SIG-M5 treated with dmso at 0.1 percent for 504 hours (cell line): ENCODE measurements at regions not wholly inside any gene's neighbourhood (a gene's known extent, or its start where the extent isn't known, plus 50 kb on each side); places are given as distances from the start of the nearest gene placed in this dataset.
"Not testable (repeated sequence)": the region's sequence is repeated elsewhere in the genome, so short reads cannot be mapped to it uniquely, and the experiment has no call there.

Source experiments
- DNase-seq: peaks from one replicate; lab custom pipeline; 2025; ENCODE audit not compliant: unreplicated experiment; lab: John Stamatoyannopoulos, UW

GRCh38 chr5:135279328-135279727 lies 119.7 kb downstream of the MACROH2A1 start:
- no peak for DNase-seq

DNA sequence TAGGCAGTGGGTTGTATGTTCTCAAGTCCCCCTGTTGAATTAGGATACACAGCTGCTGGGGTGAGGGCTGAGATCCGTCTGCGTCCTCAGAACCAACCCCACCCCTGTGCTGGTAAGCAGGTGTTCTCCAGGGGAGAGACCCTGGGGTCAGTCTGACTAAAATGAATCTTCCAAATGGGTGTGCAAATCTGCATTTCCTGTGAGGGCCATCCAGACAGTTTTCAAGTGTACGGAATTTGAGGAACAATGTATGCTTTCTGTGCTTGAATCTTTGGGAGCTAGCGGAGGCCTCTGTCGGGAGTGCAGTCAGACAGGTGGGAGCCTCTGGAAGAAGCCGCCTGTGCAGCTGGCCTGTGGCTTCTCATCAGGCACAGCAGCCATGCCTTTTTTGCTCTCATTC lies 122.9 kb downstream of the MACROH2A1 start:
- no peak for DNase-seq

- DNase-seq: no peak
Observed at GRCh38 chr5:135273212-135273611, 125.8 kb downstream of the MACROH2A1 start.

GRCh38 chr5:135272311-135272805 lies 126.7 kb downstream of the MACROH2A1 start:
- no peak for DNase-seq

GRCh38 chr5:135271533-135272310 lies 127.3 kb downstream of the MACROH2A1 start:
- DNase-seq: no peak

DNA sequence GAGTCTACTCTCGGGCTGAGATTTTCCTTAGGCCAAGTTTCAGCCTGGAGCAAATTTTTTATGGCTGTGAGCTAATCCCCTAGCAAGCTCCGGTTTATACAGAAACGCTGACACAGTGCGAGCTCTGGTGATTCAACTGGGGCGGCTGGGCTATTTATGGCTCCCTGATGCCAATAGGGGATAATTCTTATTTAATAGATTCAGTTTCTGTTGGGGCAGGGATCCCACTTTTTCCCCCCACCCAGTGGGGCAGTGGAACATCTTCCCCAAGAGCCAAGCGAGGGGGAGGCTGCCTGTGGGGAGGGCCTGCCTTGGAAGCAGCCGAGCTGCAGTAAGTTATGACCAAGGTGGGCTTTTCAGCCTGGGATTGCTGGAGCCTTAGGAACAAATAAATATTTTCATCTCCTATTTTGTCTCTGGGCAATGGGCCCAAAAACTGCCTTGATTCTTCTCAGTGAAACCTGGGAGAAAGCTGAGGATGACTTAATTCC lies 129.1 kb downstream of the MACROH2A1 start:
- DNase-seq: no peak

DNA sequence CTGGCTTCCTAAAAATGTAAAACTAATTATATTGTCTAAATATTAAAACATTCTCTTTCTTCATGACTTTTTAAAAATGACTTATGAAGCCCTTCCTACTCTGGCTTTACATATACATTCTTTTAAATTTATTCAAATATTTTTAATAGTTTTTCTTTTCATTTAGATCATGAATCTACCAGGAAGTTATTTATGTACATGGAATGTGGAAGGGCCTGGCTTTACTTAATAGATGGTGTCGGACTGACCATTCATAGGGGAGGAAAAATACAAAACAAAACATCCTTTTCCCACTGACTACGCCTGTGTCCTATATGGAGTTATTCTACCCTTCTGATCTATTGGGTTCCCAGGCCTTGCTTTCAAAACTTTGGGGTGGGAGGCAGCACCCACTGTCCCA lies 129.8 kb downstream of the MACROH2A1 start:
- DNase-seq: no peak

DNA sequence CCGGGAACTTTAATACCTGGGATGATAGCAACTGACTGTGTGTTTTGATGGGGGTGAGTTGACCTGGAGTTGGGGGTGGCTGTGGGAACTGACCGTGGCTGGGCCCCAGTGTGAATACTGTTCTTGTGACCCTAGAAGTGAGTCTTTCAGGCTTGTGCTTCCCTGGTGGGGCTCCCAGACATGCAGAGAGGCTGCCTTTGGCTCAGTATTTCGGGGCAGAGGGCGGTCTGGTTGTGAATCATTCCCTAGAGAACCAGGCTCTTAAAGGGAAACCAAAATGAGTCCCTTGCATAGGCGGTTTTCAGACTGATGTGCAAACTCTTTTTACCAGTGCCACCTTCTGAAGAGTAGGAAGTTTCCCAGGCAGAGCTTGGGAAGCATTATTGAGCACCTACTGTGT lies 132.1 kb downstream of the MACROH2A1 start:
- DNase-seq: no peak

DNA sequence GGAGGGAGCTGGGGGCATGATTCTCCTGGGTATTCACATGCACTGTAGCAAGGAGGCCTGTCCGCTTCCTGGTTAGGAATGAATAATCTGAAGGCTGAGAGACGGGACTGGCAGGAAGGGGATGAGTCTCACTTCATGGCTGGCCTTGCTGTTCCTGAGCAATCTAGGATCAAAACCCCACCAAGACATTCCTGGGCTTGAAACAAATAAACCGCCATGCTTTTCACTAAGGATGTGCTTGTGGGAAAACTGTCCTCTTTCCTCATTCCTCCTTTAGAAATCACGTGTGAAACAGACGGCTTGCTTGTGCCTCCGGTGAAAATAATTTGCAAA lies 132.8 kb downstream of the MACROH2A1 start:
- no peak for DNase-seq

DNA sequence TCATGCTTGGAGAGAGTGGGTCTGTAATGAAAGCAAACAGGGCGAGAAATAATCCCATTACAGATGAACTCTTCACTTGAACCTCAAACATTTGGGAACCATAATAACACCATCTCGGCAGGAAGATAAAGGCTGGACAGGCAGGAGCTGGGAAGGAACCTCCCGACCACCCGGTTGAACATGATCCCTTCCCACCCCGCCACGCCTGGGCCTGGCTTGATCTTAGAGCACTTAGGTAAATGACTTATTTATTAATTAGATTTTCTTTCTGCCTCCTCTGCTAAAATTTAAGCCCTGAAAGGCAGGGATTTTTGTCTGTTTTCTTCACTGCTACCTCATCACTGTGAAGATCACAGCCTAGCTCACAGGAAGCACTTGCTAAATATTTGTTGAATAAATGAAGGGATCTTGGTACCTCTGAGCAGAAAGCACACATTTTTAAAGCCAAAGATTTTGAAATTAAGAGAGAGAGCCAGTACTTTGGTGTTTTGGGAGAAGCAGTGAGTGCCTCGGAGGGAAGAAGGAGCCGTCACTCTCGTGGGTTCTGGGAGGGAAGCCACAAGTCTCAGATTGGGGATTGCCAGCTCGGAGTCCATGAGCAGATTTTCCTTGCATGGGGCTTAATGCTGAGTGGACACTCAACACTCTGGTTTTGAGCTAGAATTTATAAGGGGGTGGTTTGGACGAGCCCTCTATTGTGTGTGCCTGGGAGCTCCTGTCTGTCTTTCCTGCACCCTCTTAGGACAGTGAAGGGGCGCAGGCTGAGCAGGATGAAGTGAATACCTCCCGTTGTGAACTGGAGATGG lies 133.3 kb downstream of the MACROH2A1 start:
- DNase-seq: no peak

GRCh38 chr5:135264451-135265440 lies 134.3 kb downstream of the MACROH2A1 start:
- DNase-seq: no peak

DNA sequence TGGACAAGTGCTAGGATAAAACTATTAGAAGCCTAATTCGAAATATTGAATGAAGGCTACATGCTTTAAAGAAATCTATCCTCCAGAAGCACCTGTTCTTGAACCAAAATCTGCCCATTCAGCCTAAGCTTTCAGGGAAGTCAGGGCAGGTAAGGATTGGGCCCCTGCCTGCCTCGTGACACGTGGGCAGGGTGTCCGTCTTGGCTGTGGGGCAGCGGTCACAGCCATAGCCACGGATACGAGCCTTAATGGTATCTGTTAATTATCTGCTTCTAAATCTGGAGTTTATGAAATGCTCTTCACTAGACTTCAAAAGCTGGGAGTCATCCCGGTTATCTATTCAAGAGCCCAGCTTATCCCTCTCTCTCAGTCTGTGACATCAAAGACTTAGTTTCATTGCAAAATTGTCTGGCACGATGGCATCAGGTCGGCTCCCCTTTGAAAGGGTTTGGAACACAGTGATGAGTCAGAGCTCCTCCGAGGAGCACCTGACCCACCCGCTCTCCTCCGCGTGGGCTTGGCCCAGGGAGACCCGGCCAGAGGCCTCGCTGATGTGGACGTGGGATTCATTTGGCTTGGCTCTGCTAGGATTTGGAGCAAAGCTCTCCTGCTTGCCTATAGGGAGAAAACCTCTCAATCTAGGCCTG lies 135.9 kb downstream of the MACROH2A1 start:
- DNase-seq: no peak

DNA sequence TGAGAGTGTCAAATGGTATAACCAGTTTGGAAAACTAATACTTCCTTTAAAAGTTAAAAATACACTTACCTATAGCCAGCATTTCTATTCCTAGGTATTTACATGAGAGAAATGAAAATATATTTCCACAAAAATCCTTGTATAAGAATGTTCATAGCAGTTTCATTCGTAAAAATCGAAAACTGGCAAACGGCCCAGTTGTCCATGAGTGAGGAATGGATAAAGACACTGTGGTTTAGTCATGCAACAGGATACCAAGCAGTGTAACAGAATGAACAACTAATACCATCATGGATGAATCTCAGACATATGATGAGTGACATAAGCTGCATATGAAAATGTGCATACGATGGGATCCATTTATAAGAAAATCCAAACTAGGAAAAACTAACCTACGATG lies 136.7 kb downstream of the MACROH2A1 start:
- DNase-seq: no peak

DNA sequence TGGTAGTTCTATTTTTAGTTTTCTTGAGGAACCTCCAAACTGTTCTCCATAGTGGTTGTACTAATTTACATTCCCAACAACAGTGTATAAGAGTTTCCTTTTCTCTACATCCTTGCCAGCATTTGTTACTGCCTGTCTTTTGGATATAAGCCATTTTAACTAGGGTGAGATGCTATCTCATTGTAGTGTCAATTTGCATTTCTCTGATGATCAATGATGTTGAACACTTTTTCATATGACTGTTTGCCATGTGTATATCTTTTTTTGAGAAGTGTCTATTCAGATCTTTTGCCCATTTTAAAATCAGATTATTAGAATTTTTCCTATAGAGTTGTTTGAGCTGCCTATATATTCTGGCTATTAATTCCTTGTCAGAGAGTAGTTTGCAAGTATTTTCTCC lies 138.9 kb downstream of the MACROH2A1 start:
- DNase-seq: not testable (repeated sequence)

DNA sequence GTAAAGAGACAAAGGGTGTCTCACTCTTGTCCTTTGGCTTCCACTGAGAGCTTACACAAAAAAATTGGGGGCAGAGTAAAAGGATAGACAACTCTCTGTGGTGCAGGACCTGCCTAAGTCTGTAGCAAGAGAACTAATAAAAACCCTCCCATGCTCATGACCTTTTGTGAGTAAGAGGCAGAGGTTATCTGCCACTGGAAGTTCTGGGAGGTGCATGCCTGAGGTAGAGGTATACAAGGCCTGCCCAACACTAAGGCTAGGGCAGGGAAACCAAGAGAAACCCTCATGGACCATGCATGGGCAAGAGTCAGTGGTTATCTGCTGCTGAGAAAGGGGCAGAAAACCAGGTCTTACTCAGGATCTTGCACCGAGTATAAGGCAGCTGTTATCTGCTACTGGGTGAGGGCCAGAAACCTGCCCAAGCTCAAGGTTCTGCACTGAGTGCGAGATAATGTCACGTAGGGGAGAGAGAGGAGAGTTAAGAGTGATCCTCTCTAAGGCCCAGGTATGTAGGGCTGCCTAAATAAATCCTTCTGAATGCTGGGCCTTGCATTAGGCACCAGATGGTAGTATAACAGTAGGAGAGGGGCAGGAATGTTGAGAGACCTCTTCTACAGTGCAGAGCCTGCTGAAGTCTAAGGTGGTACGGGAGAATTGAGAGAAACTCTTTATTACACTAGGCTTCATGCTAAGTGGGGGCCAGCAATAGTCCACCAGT lies 143.4 kb downstream of the MACROH2A1 start:
- DNase-seq: no peak

GRCh38 chr5:135254183-135254582 lies 144.8 kb downstream of the MACROH2A1 start:
- DNase-seq: no peak

- DNase-seq: no peak
Observed at GRCh38 chr5:135253601-135254178, 145.3 kb downstream of the MACROH2A1 start.

GRCh38 chr5:135251093-135251492 lies 147.9 kb downstream of the MACROH2A1 start:
- no peak for DNase-seq

DNA sequence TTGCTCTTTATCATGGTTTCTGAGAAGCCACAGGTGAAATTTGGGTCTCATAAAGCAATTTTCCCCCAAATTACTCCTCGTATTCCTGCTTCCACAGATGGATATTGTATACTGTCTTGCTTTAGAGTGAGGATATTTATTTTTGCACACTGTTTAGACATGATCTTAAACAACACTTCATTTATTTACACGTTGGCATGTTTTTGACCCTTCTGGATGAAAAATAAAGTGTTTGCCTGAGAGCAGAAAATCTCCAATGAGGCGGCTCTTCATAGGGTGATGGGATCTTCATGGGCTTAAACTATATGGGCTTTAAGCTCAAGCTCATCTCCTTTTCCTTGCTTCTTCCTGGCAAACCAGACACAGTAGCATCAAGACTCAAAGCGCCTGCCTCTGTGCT lies 148.4 kb downstream of the MACROH2A1 start:
- no peak for DNase-seq
